GM18951 (cell line): ENCODE measurements at regions not wholly inside any gene's neighbourhood (a gene's known extent, or its start where the extent isn't known, plus 50 kb on each side); places are given as distances from the start of the nearest gene placed in this dataset.

Experiments
- POLR2A ChIP-seq: IDR thresholded peaks from 4 replicates; pipeline ENCODE4 v1.6.1; 2011; ENCODE audit warnings: mild to moderate bottlenecking; ENCODE audit not compliant: insufficient read length, insufficient read depth; ENCODE audit errors: extremely low read depth
- in situ Hi-C: fragments of 300-500 bp; cut with MboI; formaldehyde crosslinking; loops from one replicate; pipeline ENCODE4 v1.12.0; 2022; ENCODE audit warnings: low sequenced_read_pairs, mixed read lengths, inconsistent platforms; ENCODE audit not compliant: unreplicated experiment

GRCh38 chr14:34113005-34113511 is 162.2 kb upstream of the EGLN3 start:
- TF ChIP-seq POLR2A, result no peak
- in situ Hi-C loops, result no loop called here

GRCh38 chr14:34111953-34112352 is 161.1 kb upstream of the EGLN3 start:
- no peak for TF ChIP-seq POLR2A
- in situ Hi-C loops, result no loop called here

GRCh38 chr14:34111505-34111904 is 160.6 kb upstream of the EGLN3 start:
- in situ Hi-C loops, result no loop called here
- TF ChIP-seq POLR2A, result no peak

- in situ Hi-C loops, result no loop called here
- no peak for TF ChIP-seq POLR2A
These were observed 159.7 kb upstream of the EGLN3 start for GRCh38 chr14:34110531-34110930.

GRCh38 chr14:34107441-34107840 is 156.6 kb upstream of the EGLN3 start:
- in situ Hi-C loops, result no loop called here
- no peak for TF ChIP-seq POLR2A

- no peak for TF ChIP-seq POLR2A
- in situ Hi-C loops, result no loop called here
These were observed 155.4 kb upstream of the EGLN3 start for GRCh38 chr14:34106310-34106709.

- no peak for TF ChIP-seq POLR2A
- in situ Hi-C loops, result no loop called here
These were observed 153.9 kb upstream of the EGLN3 start for GRCh38 chr14:34104489-34105397.

GRCh38 chr14:34103176-34103575 is 152.3 kb upstream of the EGLN3 start:
- TF ChIP-seq POLR2A, result no peak
- in situ Hi-C loops, result no loop called here

GRCh38 chr14:34099635-34100034 is 148.8 kb upstream of the EGLN3 start:
- in situ Hi-C loops, result loop anchor here (5.0 kb wide), 1 partner anchor 262 kb away; no protein-coding TSS in a partner anchor
- TF ChIP-seq POLR2A, result no peak

GRCh38 chr14:34098985-34099349 is 148.1 kb upstream of the EGLN3 start:
- TF ChIP-seq POLR2A, result no peak
- in situ Hi-C loops, result loop anchor here (5.0 kb wide), 1 partner anchor 262 kb away; no protein-coding TSS in a partner anchor

- no peak for TF ChIP-seq POLR2A
- in situ Hi-C loops, result loop anchor here (5.0 kb wide), 1 partner anchor 261 kb away; no protein-coding TSS in a partner anchor
These were observed 147.4 kb upstream of the EGLN3 start for GRCh38 chr14:34098045-34098984.

GRCh38 chr14:34097644-34098043 is 146.8 kb upstream of the EGLN3 start:
- TF ChIP-seq POLR2A, result no peak
- in situ Hi-C loops, result loop anchor here (5.0 kb wide), 1 partner anchor 260 kb away; no protein-coding TSS in a partner anchor

- in situ Hi-C loops, result no loop called here
- no peak for TF ChIP-seq POLR2A
These were observed 143.5 kb upstream of the EGLN3 start for GRCh38 chr14:34094384-34094783.
